Activated T-cell treated with anti-CD3 and anti-CD28 coated beads, Interleukin-2, amount 50 U/mL, for 1 hour (primary cell): ENCODE measurements at regions not wholly inside any gene's neighbourhood (a gene's known extent, or its start where the extent isn't known, plus 50 kb on each side); places are given as distances from the start of the nearest gene placed in this dataset.
"Not testable (repeated sequence)": the region's sequence is repeated elsewhere in the genome, so short reads cannot be mapped to it uniquely, and the experiment has no call there.

Source experiments
- DNase-seq: peaks from one replicate; pipeline ENCODE4 v3.0.0-alpha.2; 2020

GRCh38 chr5:101720033-101720432, 576.1 kb downstream of the SLCO4C1 start:
- no peak for DNase-seq

DNA sequence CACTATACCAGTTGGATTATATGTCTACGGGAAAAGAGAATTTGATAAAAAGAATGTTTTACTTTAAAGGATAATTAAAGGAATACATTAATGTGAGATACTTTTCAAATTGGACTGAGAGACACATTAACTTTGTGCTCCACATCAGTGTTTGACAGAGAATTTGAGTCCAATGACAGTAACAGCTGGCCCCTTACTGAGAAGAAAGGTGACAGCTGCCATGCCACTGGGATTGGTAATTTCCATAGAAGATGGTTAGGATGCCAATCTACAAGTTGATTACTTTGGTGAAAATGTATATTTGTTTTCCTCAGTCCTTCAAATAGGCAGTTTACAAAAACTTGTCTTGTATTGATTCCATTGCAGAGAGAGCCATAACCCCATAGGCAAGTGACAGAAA, 578.4 kb downstream of the SLCO4C1 start:
- DNase-seq: no peak

DNA sequence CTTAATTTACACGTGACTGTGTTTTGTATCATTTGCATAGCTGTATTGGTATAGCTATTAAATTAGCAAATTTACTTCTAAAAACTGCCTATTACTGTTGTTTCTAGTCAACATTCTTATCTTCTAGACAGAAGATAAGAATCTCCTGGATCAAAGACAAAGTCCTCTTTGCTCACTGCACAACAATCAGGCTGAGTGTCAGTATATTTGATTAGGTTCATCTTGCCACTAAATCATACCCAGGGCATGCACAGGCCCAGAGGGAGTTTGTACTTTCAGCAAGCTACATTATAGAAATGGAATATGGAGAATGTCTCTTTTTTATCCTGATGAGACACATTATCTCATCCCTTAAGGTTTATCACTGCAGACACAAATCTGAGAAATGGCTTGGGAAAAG, 579.1 kb downstream of the SLCO4C1 start:
- DNase-seq: no peak

DNA sequence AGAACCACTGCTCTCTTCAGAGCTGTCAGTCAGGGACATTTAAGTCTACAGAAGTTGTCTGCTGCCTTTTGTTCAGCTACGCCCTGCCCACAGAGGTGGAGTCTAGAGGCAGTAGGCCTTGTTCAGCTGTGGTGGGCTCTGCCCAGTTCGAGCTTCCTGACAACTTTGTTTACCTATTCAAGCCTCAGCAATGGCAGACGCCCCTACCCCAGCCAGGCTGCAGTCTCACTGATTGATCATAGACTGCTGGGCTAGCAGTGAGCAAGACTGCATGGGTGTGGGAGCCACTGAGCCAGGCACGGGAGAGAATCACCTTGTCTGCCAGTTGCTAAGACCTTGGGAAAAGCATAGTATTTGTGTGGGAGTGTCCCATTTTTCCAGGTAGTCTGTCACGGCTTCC, 580.3 kb downstream of the SLCO4C1 start:
- not testable (repeated sequence) for DNase-seq

- no peak for DNase-seq
Measured at GRCh38 chr5:101689306-101689705, 606.8 kb downstream of the SLCO4C1 start.

DNA sequence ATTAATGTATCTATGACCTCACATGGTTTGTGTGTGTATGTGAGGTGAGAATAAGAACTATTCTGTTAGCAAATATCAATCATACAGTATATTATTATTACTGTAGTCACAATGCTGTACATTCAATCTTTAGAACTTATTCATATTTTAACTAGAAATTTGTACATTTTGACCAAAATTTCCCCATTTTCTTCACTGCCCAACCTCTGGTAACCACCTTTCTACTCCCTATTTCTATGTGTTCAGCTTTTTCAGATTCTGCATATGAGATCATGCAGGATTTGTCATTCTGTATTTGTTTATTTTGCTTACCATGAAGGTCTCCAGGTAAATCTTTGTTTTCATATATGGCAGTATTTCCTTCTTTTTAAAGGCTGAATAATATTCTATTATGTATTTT, 607.9 kb downstream of the SLCO4C1 start:
- DNase-seq: no peak

DNA sequence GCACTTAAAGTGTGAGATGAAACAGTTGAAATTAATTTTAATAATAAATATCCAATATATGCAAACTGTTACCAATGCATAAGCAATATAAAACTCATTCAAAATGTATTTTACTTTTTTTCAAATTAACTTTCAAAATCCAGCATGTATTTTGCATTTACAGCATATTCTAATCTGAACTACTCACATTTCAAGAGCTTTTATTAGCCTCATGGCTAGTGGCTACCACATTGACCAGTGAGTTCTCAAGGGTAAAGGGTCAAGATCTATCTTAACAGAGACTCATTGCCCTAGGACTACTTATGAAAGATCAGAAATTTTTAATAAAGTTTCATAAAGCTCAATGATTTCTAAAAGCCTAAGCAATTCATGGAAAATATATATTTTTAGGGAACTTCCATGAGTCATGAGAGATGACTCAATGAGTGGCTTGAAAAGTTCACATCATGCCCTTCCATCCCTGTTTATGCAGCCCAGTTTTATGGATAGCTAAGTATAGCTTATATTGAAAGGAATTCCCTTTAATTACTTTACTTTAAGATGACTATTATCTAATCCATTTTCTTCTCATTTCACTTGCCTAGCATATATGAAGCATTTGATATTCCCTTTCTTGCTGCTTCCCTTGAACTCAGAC, 608.6 kb downstream of the SLCO4C1 start:
- DNase-seq: no peak

GRCh38 chr5:101686536-101687157, 609.4 kb downstream of the SLCO4C1 start:
- DNase-seq: no peak

- no peak for DNase-seq
Measured at GRCh38 chr5:101679816-101680215, 616.3 kb downstream of the SLCO4C1 start.

DNA sequence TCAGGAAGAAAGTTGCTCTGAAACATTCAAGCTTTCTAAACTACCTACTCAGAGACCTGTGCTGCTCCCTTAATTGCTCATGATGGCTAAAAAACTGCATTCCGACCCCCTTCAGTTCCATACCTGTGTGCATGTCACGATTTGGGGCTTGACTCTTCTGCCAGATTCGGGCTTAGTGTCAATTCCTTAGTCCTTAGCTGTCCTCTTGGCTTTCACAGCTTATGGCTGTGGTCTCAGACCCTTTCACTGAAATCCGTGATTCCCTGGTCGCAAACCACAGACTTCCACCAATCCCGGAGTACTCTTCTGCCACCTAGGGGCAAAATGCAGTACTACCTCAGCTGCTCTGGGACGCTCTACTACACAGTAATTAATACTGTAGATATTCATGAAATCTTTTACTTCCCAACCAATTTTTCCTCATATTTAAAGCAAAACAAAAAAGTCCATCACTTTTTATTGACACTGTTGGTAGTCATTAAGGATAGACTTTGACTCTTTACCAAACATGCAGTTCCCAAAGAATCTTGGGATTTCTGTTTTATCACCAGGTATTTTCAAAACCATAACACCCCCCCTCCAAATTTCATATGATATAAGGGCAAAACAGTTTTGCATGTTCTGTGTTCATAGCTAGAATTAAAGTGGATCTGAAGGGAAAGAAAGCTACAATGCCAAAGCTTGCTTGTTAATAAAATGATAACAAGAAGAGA, 617.4 kb downstream of the SLCO4C1 start:
- DNase-seq: peak; percentile 18

GRCh38 chr5:101677961-101678360, 618.1 kb downstream of the SLCO4C1 start:
- DNase-seq: no peak

DNA sequence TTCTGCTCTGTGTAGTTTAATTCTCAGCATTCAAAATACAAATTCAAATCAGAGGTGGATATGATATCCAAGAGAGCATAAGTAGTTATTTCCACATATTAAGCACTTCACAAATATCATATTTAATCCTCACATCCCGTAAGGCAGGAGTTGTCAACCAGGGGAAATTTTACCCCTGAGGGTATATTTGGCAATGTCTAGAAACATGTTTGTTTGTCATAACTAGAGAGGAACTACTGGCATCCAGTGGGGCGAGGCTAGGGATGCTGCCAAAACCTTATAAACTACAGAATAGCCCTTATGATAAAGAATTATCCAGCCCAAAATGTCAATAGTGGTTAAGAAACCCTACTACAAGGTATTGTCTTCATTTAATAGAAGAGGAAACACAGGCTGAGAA, 619.4 kb downstream of the SLCO4C1 start:
- DNase-seq: no peak

GRCh38 chr5:101675510-101676219, 620.4 kb downstream of the SLCO4C1 start:
- no peak for DNase-seq

GRCh38 chr5:101673120-101673519, 623.0 kb downstream of the SLCO4C1 start:
- no peak for DNase-seq

- DNase-seq: no peak
Measured at GRCh38 chr5:101664071-101664791, 631.9 kb downstream of the SLCO4C1 start.

GRCh38 chr5:101663543-101663942, 632.5 kb downstream of the SLCO4C1 start:
- no peak for DNase-seq

DNA sequence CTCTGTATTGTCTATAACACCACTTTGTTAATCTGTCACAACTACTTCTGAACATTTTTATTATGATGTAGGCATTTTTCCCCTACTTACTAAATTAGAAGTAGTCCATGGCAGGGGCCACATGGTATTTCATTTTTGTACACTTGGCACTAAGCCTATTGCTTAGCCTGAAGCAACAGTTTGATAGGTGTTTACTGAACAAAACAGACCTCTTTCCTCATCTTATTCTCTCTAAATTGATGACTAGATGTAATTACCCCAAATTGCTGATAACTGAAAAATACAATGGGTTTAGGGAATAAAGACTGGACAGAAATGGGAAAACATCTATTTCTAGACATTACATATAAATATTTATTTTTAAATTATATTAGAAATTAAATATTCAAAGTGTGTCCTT, 633.8 kb downstream of the SLCO4C1 start:
- DNase-seq: no peak

GRCh38 chr5:101658433-101658832, 637.7 kb downstream of the SLCO4C1 start:
- DNase-seq: no peak

DNA sequence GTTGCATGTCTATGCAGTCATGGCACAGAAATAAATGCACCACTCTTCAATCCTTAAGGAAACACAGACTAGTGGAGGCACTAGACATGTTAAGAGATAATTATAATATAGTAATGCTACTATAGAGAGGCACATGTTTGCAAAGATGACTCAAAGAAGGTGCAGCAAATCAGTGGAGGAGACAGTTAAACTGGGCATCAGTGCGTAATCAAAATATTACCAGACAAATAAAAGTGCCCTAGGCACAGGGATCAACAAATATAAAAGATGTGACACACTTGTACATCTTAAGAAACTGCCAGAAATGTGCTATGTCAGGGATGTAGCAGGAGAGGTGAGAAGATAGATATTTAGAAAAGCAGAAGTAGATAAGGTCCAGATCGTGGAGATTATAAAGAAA, 642.1 kb downstream of the SLCO4C1 start:
- DNase-seq: no peak

DNA sequence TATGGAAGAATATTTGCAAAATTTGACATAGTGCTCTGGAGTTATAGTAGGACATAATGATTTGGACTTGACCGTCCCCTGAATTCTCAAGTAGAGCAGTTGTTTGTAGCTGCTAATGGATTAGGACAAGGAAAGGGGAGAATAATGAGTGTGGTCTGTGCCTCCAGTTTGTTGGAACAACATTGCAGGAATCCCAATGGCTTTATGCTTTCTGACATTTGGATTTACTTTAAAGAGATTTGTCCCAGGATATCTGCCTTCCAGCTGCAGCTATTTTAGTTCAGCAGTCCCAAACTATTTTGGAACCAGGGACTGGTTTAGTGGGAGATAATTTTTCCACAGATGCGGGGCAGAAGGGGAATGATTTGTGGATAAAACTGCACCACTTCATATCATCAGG, 648.2 kb downstream of the SLCO4C1 start:
- DNase-seq: no peak

GRCh38 chr5:101643794-101644193, 652.3 kb downstream of the SLCO4C1 start:
- DNase-seq: no peak

DNA sequence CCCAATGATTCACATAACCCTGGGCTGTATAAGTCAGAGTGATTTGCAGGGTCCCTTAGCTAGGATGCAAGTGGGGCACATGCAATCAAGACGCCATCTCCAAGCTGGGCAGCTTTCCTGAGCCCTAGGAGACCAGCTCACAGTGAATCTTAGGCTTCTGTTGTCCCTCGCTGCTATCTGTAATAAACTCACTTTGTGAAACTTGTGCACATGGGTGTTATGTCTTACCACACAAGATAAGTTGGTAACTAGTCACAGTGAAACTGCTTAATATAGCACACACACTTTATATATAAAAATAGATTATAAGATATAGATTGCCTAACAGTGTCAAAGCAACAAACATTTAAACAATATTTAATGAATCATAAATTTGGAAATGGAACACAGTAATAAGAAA, 658.5 kb downstream of the SLCO4C1 start:
- DNase-seq: no peak

DNA sequence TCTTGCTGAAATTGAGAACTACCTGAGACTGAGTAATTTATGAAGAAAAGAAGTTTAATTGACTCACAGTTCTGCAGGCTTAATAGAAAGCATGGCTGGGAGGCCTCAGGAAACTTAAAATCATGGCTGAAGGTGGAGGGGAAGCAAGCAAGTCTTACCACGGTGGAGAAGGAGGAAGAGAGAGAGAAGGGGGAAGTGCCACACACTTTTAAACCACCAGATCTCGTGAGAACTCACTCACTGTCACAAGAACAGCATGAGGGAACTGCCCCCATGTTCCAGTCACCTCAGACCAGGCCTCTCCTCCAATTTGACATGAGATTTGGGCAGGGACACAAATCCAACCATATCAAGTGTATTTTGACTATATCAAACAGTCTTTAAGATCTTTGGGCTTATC, 668.3 kb downstream of the SLCO4C1 start:
- not testable (repeated sequence) for DNase-seq
